A673 (cell line): ENCODE measurements at regions not wholly inside any gene's neighbourhood (a gene's known extent, or its start where the extent isn't known, plus 50 kb on each side); places are given as distances from the start of the nearest gene placed in this dataset.

Experiments
- CTCF ChIP-seq: fragments of 300-800, 200-600 bp; sonication (generic); conservative IDR thresholded peaks from 2 replicates; pipeline ENCODE4 v1.5.1; 2017; ENCODE audit warnings: low read depth, mild to moderate bottlenecking, antibody characterized with exemption, low read length, moderate library complexity, mixed read lengths
- EZH2 ChIP-seq: fragments of 200-600 bp; sonication (generic); IDR thresholded peaks from 2 replicates; pipeline ENCODE4 v1.6.1; 2017; ENCODE audit warnings: borderline replicate concordance, low read depth, mild to moderate bottlenecking, mixed read lengths, antibody characterized with exemption, low read length; ENCODE audit not compliant: poor library complexity, severe bottlenecking

- TF ChIP-seq CTCF (no peak), EZH2 (no peak)
Measured at GRCh38 chr1:191685669-191686068, 472.6 kb upstream of the RGS18 start.
